ENCODE measurements at regions not wholly inside any gene's neighbourhood (a gene's known extent, or its start where the extent isn't known, plus 50 kb on each side); places are given as distances from the start of the nearest gene placed in this dataset.
"Not testable (repeated sequence)": the region's sequence is repeated elsewhere in the genome, so short reads cannot be mapped to it uniquely, and the experiment has no call there.

- TF ChIP-seq FOXM1 (IDR thresholded peaks at IDR 0.05; ENCODE audit: borderline replicate concordance): no peak
- ChIA-PET CTCF (no interaction called here), POLR2A (no interaction called here)
- DNase-seq (ENCODE audit: extremely low spot score): no peak
Observed at GRCh38 chr1:191427593-191427992, 730.7 kb upstream of the RGS18 start.

- ChIA-PET POLR2A (no interaction called here), CTCF (no interaction called here)
- no peak for DNase-seq (ENCODE audit: extremely low spot score)
- TF ChIP-seq SP1 (IDR thresholded peaks at IDR 0.05) (no peak), NFRKB (IDR thresholded peaks at IDR 0.05) (no peak), HDGF (IDR thresholded peaks at IDR 0.05; ENCODE audit: borderline replicate concordance) (no peak), FOXA1 (IDR thresholded peaks at IDR 0.05) (no peak), TARDBP (IDR thresholded peaks at IDR 0.05) (no peak), FOXM1 (IDR thresholded peaks at IDR 0.05; ENCODE audit: borderline replicate concordance) (no peak), ELF4 (IDR thresholded peaks at IDR 0.05) (no peak), L3MBTL2 (conservative IDR thresholded peaks at IDR 0.05) (no peak), CTBP1 (IDR thresholded peaks at IDR 0.05; ENCODE audit: borderline replicate concordance) (no peak), LEF1 (IDR thresholded peaks at IDR 0.05; ENCODE audit: borderline replicate concordance) (no peak), ZNF384 (IDR thresholded peaks at IDR 0.05) (no peak), PKNOX1 (IDR thresholded peaks at IDR 0.05) (no peak), ARNT (IDR thresholded peaks at IDR 0.05) (no peak), SUZ12 (IDR thresholded peaks at IDR 0.05) (no peak)
Observed at GRCh38 chr1:191432817-191433216, 725.4 kb upstream of the RGS18 start.

- TF ChIP-seq FOXM1 (IDR thresholded peaks at IDR 0.05; ENCODE audit: borderline replicate concordance): no peak
- TF ChIP-seq ARNT (IDR thresholded peaks at IDR 0.05): no peak
- TF ChIP-seq ZNF384 (IDR thresholded peaks at IDR 0.05): no peak
- no peak for TF ChIP-seq LEF1 (IDR thresholded peaks at IDR 0.05; ENCODE audit: borderline replicate concordance)
- TF ChIP-seq PKNOX1 (IDR thresholded peaks at IDR 0.05): no peak
- no peak for TF ChIP-seq HDGF (IDR thresholded peaks at IDR 0.05; ENCODE audit: borderline replicate concordance)
- no peak for TF ChIP-seq SP1 (IDR thresholded peaks at IDR 0.05)
- no peak for TF ChIP-seq CTBP1 (IDR thresholded peaks at IDR 0.05; ENCODE audit: borderline replicate concordance)
- TF ChIP-seq L3MBTL2 (conservative IDR thresholded peaks at IDR 0.05): no peak
- no peak for TF ChIP-seq TARDBP (IDR thresholded peaks at IDR 0.05)
- no peak for TF ChIP-seq SUZ12 (IDR thresholded peaks at IDR 0.05)
- TF ChIP-seq FOXK2 (IDR thresholded peaks at IDR 0.05): no peak
- no peak for TF ChIP-seq NFRKB (IDR thresholded peaks at IDR 0.05)
- no peak for TF ChIP-seq BHLHE40 (IDR thresholded peaks at IDR 0.05; ENCODE audit: borderline replicate concordance)
- TF ChIP-seq ELF4 (IDR thresholded peaks at IDR 0.05): no peak
- TF ChIP-seq FOXA1 (IDR thresholded peaks at IDR 0.05): no peak
- no peak for DNase-seq (ENCODE audit: extremely low spot score)
- ChIA-PET POLR2A (no interaction called here), CTCF (no interaction called here)
Observed at GRCh38 chr1:191438979-191439378, 719.3 kb upstream of the RGS18 start.

GRCh38 chr1:191448279-191448678, 710.0 kb upstream of the RGS18 start:
- DNase-seq (ENCODE audit: extremely low spot score); CTCF ChIA-PET; POLR2A ChIA-PET: not testable (repeated sequence)

- POLR2A ChIA-PET: no interaction called here
- CTCF ChIA-PET: no interaction called here
- no peak for TF ChIP-seq FOXM1 (IDR thresholded peaks at IDR 0.05; ENCODE audit: borderline replicate concordance)
- TF ChIP-seq FOXK2 (IDR thresholded peaks at IDR 0.05): no peak
- no peak for TF ChIP-seq TARDBP (IDR thresholded peaks at IDR 0.05)
- no peak for TF ChIP-seq NFRKB (IDR thresholded peaks at IDR 0.05)
- TF ChIP-seq ELF4 (IDR thresholded peaks at IDR 0.05): no peak
- TF ChIP-seq SP1 (IDR thresholded peaks at IDR 0.05): no peak
- TF ChIP-seq L3MBTL2 (conservative IDR thresholded peaks at IDR 0.05): no peak
- no peak for TF ChIP-seq ZNF384 (IDR thresholded peaks at IDR 0.05)
- TF ChIP-seq LEF1 (IDR thresholded peaks at IDR 0.05; ENCODE audit: borderline replicate concordance): no peak
- no peak for TF ChIP-seq BHLHE40 (IDR thresholded peaks at IDR 0.05; ENCODE audit: borderline replicate concordance)
- TF ChIP-seq PKNOX1 (IDR thresholded peaks at IDR 0.05): no peak
- no peak for TF ChIP-seq SUZ12 (IDR thresholded peaks at IDR 0.05)
- no peak for DNase-seq (ENCODE audit: extremely low spot score)
Observed at GRCh38 chr1:191452586-191452985, 705.7 kb upstream of the RGS18 start.

GRCh38 chr1:191453487-191453886, 704.8 kb upstream of the RGS18 start:
- POLR2A ChIA-PET: no interaction called here
- DNase-seq (ENCODE audit: extremely low spot score): peak; percentile 12
- CTCF ChIA-PET: no interaction called here
- no peak for TF ChIP-seq TARDBP (IDR thresholded peaks at IDR 0.05)
- TF ChIP-seq ZNF384 (IDR thresholded peaks at IDR 0.05): no peak
- TF ChIP-seq NFRKB (IDR thresholded peaks at IDR 0.05): no peak
- TF ChIP-seq BHLHE40 (IDR thresholded peaks at IDR 0.05; ENCODE audit: borderline replicate concordance): no peak
- no peak for TF ChIP-seq HDGF (IDR thresholded peaks at IDR 0.05; ENCODE audit: borderline replicate concordance)
- TF ChIP-seq PKNOX1 (IDR thresholded peaks at IDR 0.05): no peak
- TF ChIP-seq LEF1 (IDR thresholded peaks at IDR 0.05; ENCODE audit: borderline replicate concordance): no peak
- TF ChIP-seq CTBP1 (IDR thresholded peaks at IDR 0.05; ENCODE audit: borderline replicate concordance): no peak
- TF ChIP-seq ELF4 (IDR thresholded peaks at IDR 0.05): no peak
- no peak for TF ChIP-seq FOXK2 (IDR thresholded peaks at IDR 0.05)
